ENCODE measurements at regions not wholly inside any gene's neighbourhood (a gene's known extent, or its start where the extent isn't known, plus 50 kb on each side); places are given as distances from the start of the nearest gene placed in this dataset.

DNA sequence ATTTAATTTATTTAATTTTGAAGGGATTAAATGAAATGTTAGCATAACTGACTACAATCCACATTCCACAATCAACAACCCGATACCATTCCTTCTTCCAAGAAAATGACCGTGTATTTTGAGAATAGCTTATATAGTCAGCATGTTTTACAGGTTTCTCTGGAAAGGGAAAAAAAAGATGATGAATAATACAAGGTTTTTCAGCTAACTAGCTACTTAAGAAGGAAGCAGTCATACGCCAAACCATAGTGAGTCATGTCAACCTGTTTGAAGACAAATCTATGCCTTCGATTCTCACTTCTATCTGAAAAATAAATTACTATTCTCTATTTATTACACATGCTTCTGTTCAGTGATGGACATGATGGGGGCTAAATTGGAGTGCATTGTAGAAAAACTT, 258.6 kb downstream of the EFNB2 start:
- TF ChIP-seq, protein P1, sequence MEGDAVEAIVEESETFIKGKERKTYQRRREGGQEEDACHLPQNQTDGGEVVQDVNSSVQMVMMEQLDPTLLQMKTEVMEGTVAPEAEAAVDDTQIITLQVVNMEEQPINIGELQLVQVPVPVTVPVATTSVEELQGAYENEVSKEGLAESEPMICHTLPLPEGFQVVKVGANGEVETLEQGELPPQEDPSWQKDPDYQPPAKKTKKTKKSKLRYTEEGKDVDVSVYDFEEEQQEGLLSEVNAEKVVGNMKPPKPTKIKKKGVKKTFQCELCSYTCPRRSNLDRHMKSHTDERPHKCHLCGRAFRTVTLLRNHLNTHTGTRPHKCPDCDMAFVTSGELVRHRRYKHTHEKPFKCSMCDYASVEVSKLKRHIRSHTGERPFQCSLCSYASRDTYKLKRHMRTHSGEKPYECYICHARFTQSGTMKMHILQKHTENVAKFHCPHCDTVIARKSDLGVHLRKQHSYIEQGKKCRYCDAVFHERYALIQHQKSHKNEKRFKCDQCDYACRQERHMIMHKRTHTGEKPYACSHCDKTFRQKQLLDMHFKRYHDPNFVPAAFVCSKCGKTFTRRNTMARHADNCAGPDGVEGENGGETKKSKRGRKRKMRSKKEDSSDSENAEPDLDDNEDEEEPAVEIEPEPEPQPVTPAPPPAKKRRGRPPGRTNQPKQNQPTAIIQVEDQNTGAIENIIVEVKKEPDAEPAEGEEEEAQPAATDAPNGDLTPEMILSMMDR (IDR thresholded peaks at IDR 0.05; ENCODE audit: control insufficient read depth, insufficient read depth, low read depth, low read length, missing control alignments) = no peak
- DNase-seq (ENCODE audit: low read depth) = peak; percentile 27
- H3K4me3 ChIP-seq (ENCODE audit: control insufficient read depth, low read depth, low read length) = no peak overlapping the region

DNA sequence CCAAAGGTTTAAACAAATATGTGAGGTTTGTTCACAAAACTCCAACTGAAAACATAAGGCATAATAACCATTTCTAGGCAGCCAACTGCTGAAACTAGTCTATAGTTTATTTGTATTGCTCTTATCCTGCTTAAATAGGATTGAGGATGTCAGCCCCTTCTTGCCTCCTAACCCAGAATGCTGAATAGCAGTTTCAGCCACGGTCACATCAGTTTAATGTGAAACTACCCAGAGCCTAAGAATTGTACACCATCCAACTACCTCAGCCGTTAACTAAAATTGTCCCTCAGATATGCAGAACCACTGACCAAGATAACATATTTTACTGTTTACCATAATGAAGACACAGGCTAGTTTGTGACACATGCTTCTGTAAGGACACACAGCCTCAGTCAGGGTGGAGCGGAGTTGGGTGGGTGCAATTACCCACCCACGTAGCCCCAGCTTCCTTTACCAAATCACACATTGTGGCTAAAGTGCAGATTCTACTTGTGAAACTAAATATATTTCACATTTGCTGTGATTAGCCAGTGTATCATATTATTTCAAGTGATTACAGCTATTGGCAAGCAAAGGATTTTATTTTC, 259.9 kb downstream of the EFNB2 start:
- TF ChIP-seq, protein P1 (IDR thresholded peaks at IDR 0.05; ENCODE audit: control insufficient read depth, insufficient read depth, low read depth, low read length, missing control alignments) = no peak
- DNase-seq (ENCODE audit: low read depth) = no peak
- no peak overlapping the region for H3K4me3 ChIP-seq (ENCODE audit: control insufficient read depth, low read depth, low read length)

DNA sequence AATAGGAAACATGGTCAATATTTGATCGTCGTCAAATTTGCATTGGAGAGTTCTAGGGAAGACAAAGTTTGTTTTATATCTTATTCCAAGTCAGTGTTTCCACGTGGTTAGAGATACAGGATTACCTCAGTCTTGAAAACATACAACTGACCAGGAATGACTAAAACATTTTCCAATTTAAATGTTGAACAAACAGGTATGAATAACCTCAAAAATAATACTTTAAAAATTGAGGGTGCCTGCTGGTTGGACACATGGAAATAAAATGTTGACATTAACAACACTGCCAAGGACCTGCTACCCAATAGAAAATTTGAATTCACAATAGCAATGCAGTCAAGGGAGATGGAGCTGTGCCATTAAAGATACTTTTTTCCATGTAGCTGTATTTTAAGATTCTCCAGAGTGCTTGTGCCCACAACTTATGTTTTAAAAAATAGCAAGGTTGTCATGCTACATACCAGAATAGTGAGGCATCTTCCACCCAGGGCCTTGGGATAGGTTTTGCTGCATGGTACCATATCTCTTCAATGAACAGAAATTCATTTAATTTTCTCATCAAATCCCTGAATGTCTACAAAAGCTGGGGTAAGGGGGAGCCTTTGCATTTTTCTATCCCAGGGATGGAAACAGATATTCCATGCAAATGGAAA, 260.8 kb downstream of the EFNB2 start:
- H3K4me3 ChIP-seq (ENCODE audit: control insufficient read depth, low read depth, low read length) = no peak overlapping the region
- no peak for DNase-seq (ENCODE audit: low read depth)
- TF ChIP-seq, protein P1 (IDR thresholded peaks at IDR 0.05; ENCODE audit: control insufficient read depth, insufficient read depth, low read depth, low read length, missing control alignments) = no peak

DNA sequence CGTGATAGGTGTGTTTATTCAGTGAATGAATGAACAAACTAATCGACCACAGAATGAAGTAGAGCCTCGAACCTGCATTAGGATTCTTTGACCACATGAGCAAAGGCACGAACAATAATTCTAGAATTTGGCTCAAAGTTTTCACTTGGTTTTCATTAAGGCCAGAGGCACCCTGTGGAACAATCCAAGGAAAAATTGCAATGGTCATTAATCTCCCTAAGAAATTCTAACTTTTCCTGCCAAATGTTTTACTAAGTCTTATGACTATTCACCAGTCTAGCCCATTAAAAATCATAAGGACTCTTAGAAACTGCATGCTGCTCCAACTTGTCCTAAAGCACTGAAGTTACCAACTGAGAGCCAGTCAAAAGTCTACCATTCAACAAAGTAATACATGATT, 271.7 kb downstream of the EFNB2 start:
- H3K4me3 ChIP-seq (ENCODE audit: control insufficient read depth, low read depth, low read length) = no peak overlapping the region
- TF ChIP-seq, protein P1 (IDR thresholded peaks at IDR 0.05; ENCODE audit: control insufficient read depth, insufficient read depth, low read depth, low read length, missing control alignments) = no peak
- no peak for DNase-seq (ENCODE audit: low read depth)

DNA sequence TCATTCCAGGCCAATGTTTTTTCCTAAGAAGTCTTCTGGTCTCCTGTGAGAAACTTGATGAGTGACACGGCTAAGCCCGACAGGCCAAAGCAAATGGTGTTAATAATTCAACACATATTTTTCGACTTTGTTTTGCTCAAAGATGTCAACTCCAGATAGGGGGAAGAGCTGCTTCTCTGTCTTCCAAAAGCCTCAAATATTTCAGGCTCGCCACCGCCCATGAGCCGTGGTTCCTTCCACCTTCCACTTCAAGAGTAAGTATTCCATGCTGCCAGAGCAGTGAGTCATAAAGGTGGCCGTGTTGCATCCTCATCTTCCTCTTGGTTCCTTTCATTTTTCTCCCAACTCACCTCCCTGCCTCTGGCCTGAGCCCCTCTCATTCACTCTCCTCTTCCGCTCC, 272.6 kb downstream of the EFNB2 start:
- DNase-seq (ENCODE audit: low read depth) = no peak
- H3K4me3 ChIP-seq (ENCODE audit: control insufficient read depth, low read depth, low read length) = no peak overlapping the region
- TF ChIP-seq, protein P1 (IDR thresholded peaks at IDR 0.05; ENCODE audit: control insufficient read depth, insufficient read depth, low read depth, low read length, missing control alignments) = no peak

DNA sequence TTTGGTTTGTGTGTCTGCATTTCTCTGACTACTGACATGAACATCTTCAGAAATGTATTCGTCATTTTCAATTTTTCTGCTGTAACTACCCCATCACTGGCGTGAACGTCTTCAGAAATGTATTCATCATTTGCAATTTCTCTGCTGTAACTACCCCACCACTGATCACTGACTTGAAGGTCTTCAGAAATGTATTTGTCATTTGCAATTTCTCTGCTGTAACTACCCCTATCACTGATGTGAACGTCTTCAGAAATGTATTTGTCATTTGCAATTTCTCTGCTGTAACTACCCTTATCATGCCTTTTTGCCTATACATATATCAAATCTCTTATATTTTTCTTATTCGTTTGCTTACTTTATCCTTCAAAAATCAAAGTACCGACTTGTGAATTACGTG, 274.0 kb downstream of the EFNB2 start:
- TF ChIP-seq, protein P1 (IDR thresholded peaks at IDR 0.05; ENCODE audit: control insufficient read depth, insufficient read depth, low read depth, low read length, missing control alignments) = no peak
- no peak overlapping the region for H3K4me3 ChIP-seq (ENCODE audit: control insufficient read depth, low read depth, low read length)
- DNase-seq (ENCODE audit: low read depth) = no peak

Data from AG09309 (cell line).